ENCODE measurements at regions not wholly inside any gene's neighbourhood (a gene's known extent, or its start where the extent isn't known, plus 50 kb on each side); places are given as distances from the start of the nearest gene placed in this dataset.

GRCh38 chr19:30608471-30608870 lies 236.3 kb downstream of the ZNF536 start:
- Histone ChIP-seq H3K4me1 (no peaks in the 10 kb centered on the region), H3K27ac (no peak overlapping the region), H3K9me3 (no peaks in the 10 kb centered on the region), H3K36me3 (no peaks in the 10 kb centered on the region), H3K4me3 (no peak overlapping the region), H3K27me3 (no peaks in the 10 kb centered on the region)
- WGBS, 2 donors: 78 to 90% methylated on average over 1 of the region's 1 CpG
- no peak for TF ChIP-seq CTCF (IDR thresholded peaks at IDR 0.05)
- intact Hi-C loops (cut with DNase I): no loop called here
- no peak for FAIRE-seq
- no peak for DNase-seq
- ATAC-seq: no peak
